Peyer's patch (tissue), 4 donors: ENCODE measurements at regions not wholly inside any gene's neighbourhood (a gene's known extent, or its start where the extent isn't known, plus 50 kb on each side); places are given as distances from the start of the nearest gene placed in this dataset.

Experiments used
- POLR2A ChIP-seq, 2 donors: fragments of 450-650 bp; IDR thresholded peaks; one replicate each; pipeline ENCODE4 v1.5.1; 2017; ENCODE audit warnings: antibody characterized with exemption in 2 of 2, mild to moderate bottlenecking in 2 of 2, moderate library complexity in 2 of 2
- TF ChIP-seq, protein P1 (sequence below), 6 experiments: fragments of 450-650 bp in 4 of 6; fragments of 200-600 bp in 2 of 6; sonication (generic) in 1 of 6; IDR thresholded peaks; one replicate each; pipeline ENCODE4 v1.5.1; 2017 to 2019; ENCODE audit warnings: antibody characterized with exemption in 6 of 6, mild to moderate bottlenecking in 3 of 6, moderate library complexity in 1 of 6

DNA sequence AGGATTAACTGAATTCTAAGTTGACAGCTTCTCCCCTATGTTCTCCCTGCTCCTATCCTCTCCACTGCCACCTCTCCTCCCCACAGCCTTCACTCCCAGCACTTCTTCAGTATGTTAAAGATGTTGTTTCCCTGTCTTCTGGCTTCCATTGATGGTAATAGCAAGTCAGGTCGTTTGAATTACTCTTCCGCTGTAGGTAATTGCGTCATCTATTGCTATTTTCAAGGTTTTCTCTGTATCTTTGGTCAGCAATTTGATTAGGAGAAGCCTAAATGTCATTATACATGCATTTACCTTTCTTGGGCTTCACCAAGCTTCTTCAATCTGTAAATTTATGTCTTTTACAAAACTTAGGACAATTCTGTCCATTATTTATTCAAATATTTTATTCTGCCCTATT lies 377.3 kb upstream of the KLF12 start:
- TF ChIP-seq, protein P1, sequence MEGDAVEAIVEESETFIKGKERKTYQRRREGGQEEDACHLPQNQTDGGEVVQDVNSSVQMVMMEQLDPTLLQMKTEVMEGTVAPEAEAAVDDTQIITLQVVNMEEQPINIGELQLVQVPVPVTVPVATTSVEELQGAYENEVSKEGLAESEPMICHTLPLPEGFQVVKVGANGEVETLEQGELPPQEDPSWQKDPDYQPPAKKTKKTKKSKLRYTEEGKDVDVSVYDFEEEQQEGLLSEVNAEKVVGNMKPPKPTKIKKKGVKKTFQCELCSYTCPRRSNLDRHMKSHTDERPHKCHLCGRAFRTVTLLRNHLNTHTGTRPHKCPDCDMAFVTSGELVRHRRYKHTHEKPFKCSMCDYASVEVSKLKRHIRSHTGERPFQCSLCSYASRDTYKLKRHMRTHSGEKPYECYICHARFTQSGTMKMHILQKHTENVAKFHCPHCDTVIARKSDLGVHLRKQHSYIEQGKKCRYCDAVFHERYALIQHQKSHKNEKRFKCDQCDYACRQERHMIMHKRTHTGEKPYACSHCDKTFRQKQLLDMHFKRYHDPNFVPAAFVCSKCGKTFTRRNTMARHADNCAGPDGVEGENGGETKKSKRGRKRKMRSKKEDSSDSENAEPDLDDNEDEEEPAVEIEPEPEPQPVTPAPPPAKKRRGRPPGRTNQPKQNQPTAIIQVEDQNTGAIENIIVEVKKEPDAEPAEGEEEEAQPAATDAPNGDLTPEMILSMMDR (IDR thresholded peaks at IDR 0.05): no peak
- TF ChIP-seq POLR2A (IDR thresholded peaks at IDR 0.05): no peak
